Fibroblast of lung (primary cell): ENCODE measurements at regions not wholly inside any gene's neighbourhood (a gene's known extent, or its start where the extent isn't known, plus 50 kb on each side); places are given as distances from the start of the nearest gene placed in this dataset.

Source experiments
- DNase-seq, 2 donors: peaks; one replicate each; pipeline versions ENCODE4 v3.0.0 to v3.0.0-alpha.2; 2010; ENCODE audit warnings: low read depth in 2 of 2
- H2AFZ ChIP-seq: 2 replicates; pipeline ENCODE4 v1.5.1; 2012; ENCODE audit warnings: low read length, control low read depth, inconsistent platforms
- H3K27ac ChIP-seq: 2 replicates; pipeline ENCODE4 v1.5.1; 2011; ENCODE audit warnings: low read length, control low read depth; ENCODE audit not compliant: insufficient read depth
- H3K27me3 ChIP-seq: 2 replicates; pipeline ENCODE4 v1.5.1; 2011; ENCODE audit warnings: mild to moderate bottlenecking, low read length; ENCODE audit not compliant: control insufficient read depth, insufficient read depth
- H3K36me3 ChIP-seq: 2 replicates; pipeline ENCODE4 v1.5.1; 2011; ENCODE audit warnings: low read length; ENCODE audit not compliant: control insufficient read depth, insufficient read depth
- H3K4me1 ChIP-seq: 2 replicates; pipeline ENCODE4 v1.5.1; 2011; ENCODE audit warnings: low read length; ENCODE audit not compliant: control insufficient read depth, insufficient read depth; ENCODE audit errors: extremely low read depth
- H3K4me2 ChIP-seq: 2 replicates; pipeline ENCODE4 v1.5.1; 2011; ENCODE audit warnings: low read length, control low read depth; ENCODE audit not compliant: insufficient read depth; ENCODE audit errors: extremely low read depth
- H3K4me3 ChIP-seq, 4 experiments: fragments of 200-600 bp in 1 of 4; sonication (generic) in 1 of 4; replicated peaks in 1 of 4; 2 replicates each; pipeline ENCODE4 v1.5.1; 2011 to 2016; ENCODE audit warnings: low read length in 4 of 4, low read depth in 3 of 4, mild to moderate bottlenecking in 3 of 4, control low read depth in 2 of 4, inconsistent platforms in 1 of 4, mixed read lengths in 1 of 4; ENCODE audit not compliant: insufficient read depth in 1 of 4; ENCODE audit errors: control extremely low read depth in 1 of 4
- H3K79me2 ChIP-seq: 2 replicates; pipeline ENCODE4 v1.5.1; 2012; ENCODE audit warnings: mild to moderate bottlenecking, low read length, inconsistent platforms; ENCODE audit not compliant: control insufficient read depth, insufficient read depth
- H3K9ac ChIP-seq: 2 replicates; pipeline ENCODE4 v1.5.1; 2011; ENCODE audit warnings: mild to moderate bottlenecking, low read length, control low read depth; ENCODE audit not compliant: insufficient read depth
- H3K9me3 ChIP-seq: 2 replicates; pipeline ENCODE4 v1.5.1; 2012; ENCODE audit warnings: low read depth, low read length; ENCODE audit not compliant: control insufficient read depth, insufficient read depth
- H4K20me1 ChIP-seq: 2 replicates; pipeline ENCODE4 v1.5.1; 2011; ENCODE audit warnings: low read length; ENCODE audit not compliant: control insufficient read depth, insufficient read depth; ENCODE audit errors: extremely low read depth
- CTCF ChIP-seq, 2 donors: IDR thresholded peaks in 1 of 2; conservative IDR thresholded peaks in 1 of 2; 1 replicate in 1 of 2; 2 replicates in 1 of 2; pipeline ENCODE4 v1.5.1; 2011 to 2012; ENCODE audit warnings: low read length in 2 of 2, control low read depth in 1 of 2, inconsistent platforms in 1 of 2, low read depth in 1 of 2, mild to moderate bottlenecking in 1 of 2
- EZH2 ChIP-seq: IDR thresholded peaks from 2 replicates; pipeline ENCODE4 v1.5.1; 2012; ENCODE audit warnings: low read length, control low read depth, mild to moderate bottlenecking; ENCODE audit errors: missing control alignments

- H3K79me2 ChIP-seq, result no peaks in the 10 kb centered on the region
Measured at GRCh38 chr21:35627462-35627861, 432.9 kb downstream of the SETD4 start.

GRCh38 chr21:35625576-35625975 lies 434.8 kb downstream of the SETD4 start:
- no peaks in the 10 kb centered on the region for H4K20me1 ChIP-seq
- H3K4me1 ChIP-seq, result no peaks in the 10 kb centered on the region
- no peak overlapping the region for H3K4me3 ChIP-seq
- H2AFZ ChIP-seq, result no peak overlapping the region
- no peaks in the 10 kb centered on the region for H3K79me2 ChIP-seq
- no peak overlapping the region for H3K4me2 ChIP-seq
- H3K9me3 ChIP-seq, result no peaks in the 10 kb centered on the region
- H3K9ac ChIP-seq, result no peak overlapping the region
- TF ChIP-seq CTCF (conservative IDR thresholded peaks at IDR 0.05 in 1 of 2, IDR thresholded peaks at IDR 0.05 in 1 of 2; ENCODE audit: low read depth in 1 of 2, low read length in 2 of 2), result no peak
- no peak for TF ChIP-seq EZH2
- H3K27me3 ChIP-seq, result no peaks in the 10 kb centered on the region
- DNase-seq, result no peak
- no peaks in the 10 kb centered on the region for H3K36me3 ChIP-seq
- H3K27ac ChIP-seq, result no peak overlapping the region

More at GRCh38 chr21:35627462-35627861, 432.9 kb downstream of the SETD4 start:
- no peaks in the 10 kb centered on the region for H4K20me1 ChIP-seq
- no peak for TF ChIP-seq CTCF (conservative IDR thresholded peaks at IDR 0.05 in 1 of 2, IDR thresholded peaks at IDR 0.05 in 1 of 2; ENCODE audit: low read depth in 1 of 2, low read length in 2 of 2)
- no peak for TF ChIP-seq EZH2
- H3K27ac ChIP-seq, result no peak overlapping the region
- DNase-seq, result no peak
- H3K36me3 ChIP-seq, result no peaks in the 10 kb centered on the region
- H2AFZ ChIP-seq, result no peak overlapping the region
- no peaks in the 10 kb centered on the region for H3K27me3 ChIP-seq
- H3K4me3 ChIP-seq, result no peak overlapping the region
- no peak overlapping the region for H3K4me2 ChIP-seq
- no peaks in the 10 kb centered on the region for H3K4me1 ChIP-seq
- no peak overlapping the region for H3K9ac ChIP-seq
- H3K9me3 ChIP-seq, result no peaks in the 10 kb centered on the region

- DNase-seq, result no peak
- Histone ChIP-seq H3K79me2 (no peaks in the 10 kb centered on the region), H2AFZ (no peak overlapping the region), H3K4me1 (no peaks in the 10 kb centered on the region), H3K4me3 (no peak overlapping the region), H4K20me1 (no peaks in the 10 kb centered on the region), H3K9me3 (no peaks in the 10 kb centered on the region), H3K27ac (no peak overlapping the region), H3K36me3 (no peaks in the 10 kb centered on the region), H3K4me2 (no peak overlapping the region), H3K27me3 (no peaks in the 10 kb centered on the region), H3K9ac (no peak overlapping the region)
- TF ChIP-seq EZH2, result no peak
- no peak for TF ChIP-seq CTCF (conservative IDR thresholded peaks at IDR 0.05 in 1 of 2, IDR thresholded peaks at IDR 0.05 in 1 of 2; ENCODE audit: low read depth in 1 of 2, low read length in 2 of 2)
Measured at GRCh38 chr21:35624901-35625300, 435.4 kb downstream of the SETD4 start.
